ENCODE measurements at regions not wholly inside any gene's neighbourhood (a gene's known extent, or its start where the extent isn't known, plus 50 kb on each side); places are given as distances from the start of the nearest gene placed in this dataset.
"Not testable (repeated sequence)": the region's sequence is repeated elsewhere in the genome, so short reads cannot be mapped to it uniquely, and the experiment has no call there.

GRCh38 chr2:75870133-75870532 lies 159.4 kb upstream of the GCFC2 start:
- DNase-seq = no peak

GRCh38 chr2:75865702-75866101 lies 155.0 kb upstream of the GCFC2 start:
- DNase-seq = no peak

- DNase-seq = no peak
These were observed 154.4 kb upstream of the GCFC2 start for GRCh38 chr2:75865083-75865482.

- no peak for DNase-seq
These were observed 151.8 kb upstream of the GCFC2 start for GRCh38 chr2:75862547-75862946.

- no peak for DNase-seq
These were observed 142.7 kb upstream of the GCFC2 start for GRCh38 chr2:75853436-75853835.

GRCh38 chr2:75852639-75853038 lies 141.9 kb upstream of the GCFC2 start:
- no peak for DNase-seq

GRCh38 chr2:75846683-75847190 lies 136.0 kb upstream of the GCFC2 start:
- no peak for DNase-seq

- DNase-seq = no peak
These were observed 133.9 kb upstream of the GCFC2 start for GRCh38 chr2:75844651-75845050.

- DNase-seq = not testable (repeated sequence)
These were observed 123.9 kb upstream of the GCFC2 start for GRCh38 chr2:75834588-75834987.

GRCh38 chr2:75833386-75833785 lies 122.7 kb upstream of the GCFC2 start:
- no peak for DNase-seq

GRCh38 chr2:75828826-75829225 lies 118.1 kb upstream of the GCFC2 start:
- no peak for DNase-seq

GRCh38 chr2:75823515-75823914 lies 112.8 kb upstream of the GCFC2 start:
- DNase-seq = not testable (repeated sequence)

- no peak for DNase-seq
These were observed 111.6 kb upstream of the GCFC2 start for GRCh38 chr2:75822336-75822735.

- no peak for DNase-seq
These were observed 110.0 kb upstream of the GCFC2 start for GRCh38 chr2:75820693-75821092.

- DNase-seq = no peak
These were observed 100.1 kb upstream of the GCFC2 start for GRCh38 chr2:75810611-75811330.

- no peak for DNase-seq
These were observed 98.2 kb upstream of the GCFC2 start for GRCh38 chr2:75808793-75809535.

- DNase-seq = no peak
These were observed 97.3 kb upstream of the GCFC2 start for GRCh38 chr2:75807992-75808391.

- no peak for DNase-seq
These were observed 90.7 kb upstream of the GCFC2 start for GRCh38 chr2:75801234-75801982.

GRCh38 chr2:75800456-75800855 lies 89.7 kb upstream of the GCFC2 start:
- DNase-seq = no peak

GRCh38 chr2:75799859-75800258 lies 89.1 kb upstream of the GCFC2 start:
- no peak for DNase-seq

GRCh38 chr2:75798569-75798968 lies 87.9 kb upstream of the GCFC2 start:
- no peak for DNase-seq

- DNase-seq = no peak
These were observed 82.3 kb upstream of the GCFC2 start for GRCh38 chr2:75792996-75793395.

- DNase-seq = no peak
These were observed 81.4 kb upstream of the GCFC2 start for GRCh38 chr2:75792146-75792545.

Measured in NCI-H1105 (cell line).